HuH-7 (cell line): ENCODE measurements at regions not wholly inside any gene's neighbourhood (a gene's known extent, or its start where the extent isn't known, plus 50 kb on each side); places are given as distances from the start of the nearest gene placed in this dataset.
"Not testable (repeated sequence)": the region's sequence is repeated elsewhere in the genome, so short reads cannot be mapped to it uniquely, and the experiment has no call there.

Experiments
- DNase-seq: peaks from one replicate; pipeline ENCODE4 v3.0.0; 2011; ENCODE audit warnings: low spot score

GRCh38 chr14:101634850-101635748 lies 73.8 kb downstream of the DIO3 start:
- no peak for DNase-seq

GRCh38 chr14:101635749-101636560 lies 74.7 kb downstream of the DIO3 start:
- no peak for DNase-seq

- DNase-seq = no peak
Observed at GRCh38 chr14:101639241-101639833, 78.0 kb downstream of the DIO3 start.

- no peak for DNase-seq
Observed at GRCh38 chr14:101643651-101644050, 82.4 kb downstream of the DIO3 start.

- no peak for DNase-seq
Observed at GRCh38 chr14:101654051-101654450, 92.8 kb downstream of the DIO3 start.

GRCh38 chr14:101657372-101657771 lies 96.1 kb downstream of the DIO3 start:
- no peak for DNase-seq

GRCh38 chr14:101665478-101666078 lies 95.9 kb upstream of the PPP2R5C start:
- DNase-seq = peak; percentile 19

DNA sequence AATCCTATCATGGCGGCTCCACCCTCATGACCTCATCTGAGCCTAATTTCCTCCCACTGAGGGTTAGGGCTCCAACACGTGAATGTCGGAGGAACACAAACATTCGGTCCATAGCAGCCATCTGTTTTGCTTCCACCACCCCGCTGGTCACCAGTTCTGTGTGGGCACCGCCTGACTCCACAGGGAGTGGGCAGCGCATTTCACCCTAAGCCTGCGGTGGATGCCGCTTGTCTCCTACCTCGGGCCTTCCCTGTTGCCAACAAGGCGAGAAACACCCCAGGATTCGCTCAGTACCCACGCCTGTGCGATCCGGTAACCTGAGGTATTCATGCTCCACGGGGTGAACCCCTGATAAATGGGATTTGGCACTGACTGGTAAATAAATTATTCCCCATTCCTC lies 95.2 kb upstream of the PPP2R5C start:
- DNase-seq = no peak

DNA sequence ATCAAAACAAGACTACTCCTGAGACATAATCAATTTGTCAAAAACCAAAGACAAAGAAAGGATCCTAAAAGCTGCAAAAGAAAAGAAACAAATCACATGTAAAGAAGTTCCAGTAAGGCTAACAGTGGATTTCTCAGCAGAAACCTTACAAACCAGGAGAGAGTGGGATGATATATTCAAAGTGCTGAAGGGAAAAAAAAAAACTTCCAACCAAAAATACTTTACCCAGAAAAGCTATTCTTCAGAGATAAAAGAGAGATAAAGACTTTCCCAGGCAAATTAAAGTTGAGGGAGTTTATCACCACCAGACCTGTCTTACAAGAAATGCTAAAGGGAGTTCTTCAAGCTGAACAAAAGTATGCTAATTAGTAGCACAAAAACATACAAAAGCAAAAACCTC lies 91.9 kb upstream of the PPP2R5C start:
- DNase-seq = no peak

GRCh38 chr14:101673873-101674272 lies 87.6 kb upstream of the PPP2R5C start:
- no peak for DNase-seq

DNA sequence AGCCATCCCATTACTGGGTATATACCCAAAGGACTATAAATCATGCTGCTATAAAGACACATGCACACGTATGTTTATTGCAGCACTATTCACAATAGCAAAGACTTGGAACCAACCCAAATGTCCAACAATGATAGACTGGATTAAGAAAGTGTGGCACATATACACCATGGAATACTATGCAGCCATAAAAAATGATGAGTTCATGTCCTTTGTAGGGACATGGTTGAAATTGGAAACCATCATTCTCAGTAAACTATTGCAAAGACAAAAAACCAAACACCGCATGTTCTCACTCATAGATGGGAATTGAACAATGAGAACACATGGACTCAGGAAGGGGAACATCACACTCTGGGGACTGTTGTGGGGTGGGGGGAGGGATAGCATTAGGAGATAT lies 85.7 kb upstream of the PPP2R5C start:
- DNase-seq = not testable (repeated sequence)

DNA sequence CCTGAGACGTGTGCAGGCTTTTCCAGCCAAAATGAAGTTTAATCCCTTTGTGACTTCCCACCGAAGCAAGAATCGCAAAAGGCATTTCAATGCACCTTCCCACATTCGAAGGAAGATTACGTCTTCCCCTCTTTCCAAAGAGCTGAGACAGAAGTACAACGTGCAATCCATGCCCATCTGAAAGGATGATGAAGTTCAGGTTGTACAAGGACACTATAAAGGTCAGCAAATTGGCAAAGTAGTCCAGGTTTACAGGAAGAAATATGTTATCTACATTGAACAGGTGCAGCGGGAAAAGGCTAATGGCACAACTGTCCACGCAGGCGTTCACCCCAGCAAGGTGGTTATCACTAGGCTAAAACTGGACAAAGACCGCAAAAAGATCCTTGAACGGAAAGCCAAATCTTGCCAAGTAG lies 83.6 kb upstream of the PPP2R5C start:
- DNase-seq = not testable (repeated sequence)

DNA sequence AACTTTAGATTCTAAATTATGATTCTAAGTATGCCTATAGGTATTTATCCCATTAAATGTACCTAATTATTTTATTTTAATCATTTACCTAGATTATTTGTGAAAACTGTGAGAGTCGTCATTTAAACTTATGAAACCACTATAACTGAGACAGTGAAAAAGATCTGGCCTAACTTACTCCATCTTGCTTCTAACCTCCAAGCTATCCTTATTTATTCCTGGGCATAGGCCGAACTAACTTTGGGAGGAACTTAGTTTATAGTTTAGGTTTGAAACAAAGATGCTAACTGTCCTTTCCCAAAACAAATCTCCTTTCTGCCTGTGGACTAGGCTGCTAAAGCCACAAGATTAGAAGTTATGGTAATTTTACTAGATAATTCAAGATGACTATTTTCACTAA lies 79.7 kb upstream of the PPP2R5C start:
- no peak for DNase-seq

DNA sequence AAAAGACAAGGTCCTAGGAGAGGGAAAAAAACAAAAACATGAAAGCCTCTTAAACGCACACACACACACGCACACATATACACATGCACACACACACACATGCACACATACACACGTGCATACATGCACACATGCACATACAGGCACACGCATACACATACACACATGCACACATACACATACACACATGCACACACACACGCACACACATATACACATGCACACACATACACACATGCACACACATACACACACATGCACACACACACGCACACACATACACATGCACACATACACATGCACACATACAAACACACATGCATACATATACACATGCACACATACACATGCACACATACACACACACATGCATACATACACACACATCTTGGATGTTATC lies 78.1 kb upstream of the PPP2R5C start:
- DNase-seq = no peak

DNA sequence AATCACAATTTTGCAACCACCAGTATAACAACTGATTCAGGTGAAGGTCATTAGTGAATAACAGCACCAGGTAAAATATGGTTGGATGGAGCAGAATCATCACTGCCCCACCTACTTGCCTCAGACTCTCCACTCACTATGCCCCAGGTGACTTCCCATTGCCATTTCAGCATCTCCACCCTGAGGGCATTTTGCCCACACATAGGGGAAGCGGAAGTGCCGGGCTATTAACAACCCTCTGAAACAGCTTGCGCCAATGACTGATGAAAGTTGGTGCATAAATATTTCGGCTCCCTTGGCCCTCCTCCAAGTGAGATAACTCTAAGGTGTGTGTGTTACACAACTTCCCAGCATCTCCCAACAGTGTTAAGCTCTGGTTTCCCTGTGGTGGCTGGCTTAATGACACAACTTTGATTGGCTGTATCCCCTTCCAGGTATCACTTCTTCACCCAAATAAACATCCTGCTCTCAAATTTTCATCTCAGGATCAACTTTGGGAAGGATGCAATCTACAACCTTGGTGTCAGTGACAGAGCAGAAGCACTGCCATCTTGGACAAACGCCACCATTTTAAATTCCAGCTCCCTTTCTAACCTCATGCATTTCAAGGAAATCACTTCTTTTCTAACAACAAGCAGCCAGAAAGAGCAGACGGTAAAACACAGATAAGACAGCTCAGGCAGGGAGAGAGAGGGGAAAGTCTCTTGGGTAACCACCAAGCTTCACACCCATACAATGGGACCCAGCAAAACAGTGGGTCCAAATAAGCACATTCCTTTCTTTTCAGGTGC lies 73.6 kb upstream of the PPP2R5C start:
- DNase-seq = no peak

DNA sequence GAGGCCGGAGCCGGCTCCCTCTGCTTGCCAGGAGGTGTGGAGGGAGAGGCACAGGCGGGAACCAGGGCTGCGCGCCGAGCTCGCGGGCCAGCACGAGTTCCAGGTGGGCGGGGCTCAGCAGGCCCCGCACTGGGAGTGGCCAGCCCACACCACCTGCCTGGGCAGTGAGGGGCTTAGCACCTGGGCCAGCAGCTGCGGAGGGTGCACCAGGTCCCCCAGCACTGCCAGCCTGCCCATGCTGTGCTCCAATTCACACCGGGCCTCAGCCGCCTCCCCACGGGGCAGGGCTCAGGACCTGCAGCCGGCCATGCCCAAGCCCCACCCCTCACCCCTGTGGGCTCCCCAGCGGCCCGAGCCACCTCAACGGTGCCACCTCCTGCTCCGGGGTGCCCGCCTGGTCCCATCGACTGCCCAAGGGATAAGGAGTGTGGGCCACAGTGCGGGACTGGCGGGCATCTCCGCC lies 72.4 kb upstream of the PPP2R5C start:
- no peak for DNase-seq

DNA sequence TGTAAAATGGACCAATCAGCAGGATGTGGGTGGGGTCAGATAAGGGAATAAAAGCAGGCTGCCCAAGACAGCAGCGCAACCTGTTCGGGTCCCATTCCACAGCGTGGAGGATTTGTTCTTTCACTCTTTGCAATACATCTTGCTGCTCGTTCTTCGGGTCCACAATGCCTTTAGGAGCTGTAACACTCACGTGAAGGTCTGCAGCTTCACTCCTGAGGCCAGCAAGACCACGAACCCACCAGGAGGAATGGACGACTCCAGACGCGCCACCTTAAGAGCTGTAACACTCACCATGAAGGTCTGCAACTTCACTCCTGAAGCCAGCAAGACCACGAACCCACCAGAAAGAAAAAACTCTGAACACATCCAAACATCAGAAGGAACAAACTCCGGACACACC lies 71.5 kb upstream of the PPP2R5C start:
- not testable (repeated sequence) for DNase-seq

DNA sequence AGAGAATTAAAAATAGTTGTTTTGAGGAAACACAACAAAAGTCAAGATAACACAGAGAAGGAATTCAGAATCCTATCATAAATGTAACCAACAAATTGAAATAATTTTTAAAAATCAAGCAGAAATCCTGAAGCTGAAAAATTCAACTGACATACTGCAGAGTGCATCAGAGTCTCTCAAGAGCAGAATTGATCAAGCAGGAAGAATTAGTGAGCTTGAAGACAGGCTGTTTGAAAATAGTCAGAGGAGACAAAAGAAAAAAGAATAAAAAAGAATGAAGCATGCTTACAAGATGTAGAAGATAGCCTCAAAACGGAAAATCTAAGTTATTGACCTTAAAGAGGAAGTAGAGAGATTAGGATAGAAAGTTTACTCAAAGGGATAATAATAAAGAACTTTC lies 65.8 kb upstream of the PPP2R5C start:
- DNase-seq = no peak

DNA sequence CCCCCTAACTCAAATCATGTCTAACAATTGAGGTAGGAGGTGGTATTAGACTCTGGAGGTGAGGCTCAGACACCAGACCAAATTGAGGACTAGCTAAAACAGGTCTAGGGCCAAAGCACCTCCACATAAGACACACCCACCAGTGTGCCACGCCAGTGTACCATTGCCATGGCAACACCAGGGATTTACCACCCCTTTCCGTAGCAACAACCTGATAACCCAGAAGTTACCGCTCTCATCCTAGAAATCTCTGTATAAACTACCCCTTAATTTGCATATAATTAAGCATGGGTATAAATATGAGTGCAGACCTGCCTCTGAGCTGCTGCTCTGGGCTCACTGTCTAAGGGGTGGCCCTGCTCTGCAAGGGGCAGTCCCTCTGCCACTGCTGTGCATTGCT lies 57.4 kb upstream of the PPP2R5C start:
- DNase-seq = no peak

GRCh38 chr14:101705733-101706508 lies 55.6 kb upstream of the PPP2R5C start:
- DNase-seq = no peak
